ENCODE measurements at regions not wholly inside any gene's neighbourhood (a gene's known extent, or its start where the extent isn't known, plus 50 kb on each side); places are given as distances from the start of the nearest gene placed in this dataset.
"Not testable (repeated sequence)": the region's sequence is repeated elsewhere in the genome, so short reads cannot be mapped to it uniquely, and the experiment has no call there.

- TF ChIP-seq CTCF (IDR thresholded peaks at IDR 0.05; ENCODE audit: insufficient read depth, low read length); POLR2AphosphoS5 (IDR thresholded peaks at IDR 0.05; ENCODE audit: low read depth); REST (IDR thresholded peaks at IDR 0.05; ENCODE audit: insufficient replicate concordance, low read depth); GABPA (IDR thresholded peaks at IDR 0.05; ENCODE audit: low read depth); SPI1 (IDR thresholded peaks at IDR 0.05; ENCODE audit: borderline replicate concordance, low read depth): not testable (repeated sequence)
Measured at GRCh38 chr6:14891820-14892375, 354.0 kb upstream of the JARID2 start.

Measured in HL-60 (cell line).